Ovary (tissue), 3 donors: ENCODE measurements at regions not wholly inside any gene's neighbourhood (a gene's known extent, or its start where the extent isn't known, plus 50 kb on each side); places are given as distances from the start of the nearest gene placed in this dataset.

Source experiments
- CTCF ChIP-seq, 3 donors: fragments of 450-650 bp in 2 of 3; fragments of 200-600 bp in 1 of 3; IDR thresholded peaks; one replicate each; pipeline versions ENCODE4 v1.5.1 to v1.8.0; 2016 to 2022; ENCODE audit warnings: antibody characterized with exemption in 3 of 3, mild to moderate bottlenecking in 1 of 3
- EP300 ChIP-seq: sonication (generic); formaldehyde crosslinking; IDR thresholded peaks from one replicate; pipeline ENCODE4 v1.6.1; 2017; ENCODE audit warnings: antibody characterized with exemption
- donor health status: DM: no; HTN: no; CAD: no.

- TF ChIP-seq CTCF (IDR thresholded peaks at IDR 0.05) (no peak), EP300 (no peak)
Measured at GRCh38 chr5:143898916-143899591, 87.1 kb downstream of the HMHB1 start.
